Hematopoietic multipotent progenitor cell treated with erythropoietin and hydrocortisone succinate and interleukin-3 and kit ligand, for 17 days (in vitro differentiated cells): ENCODE measurements at regions not wholly inside any gene's neighbourhood (a gene's known extent, or its start where the extent isn't known, plus 50 kb on each side); places are given as distances from the start of the nearest gene placed in this dataset.

Experiments used
- DNase-seq: peaks from one replicate; pipeline ENCODE4 v3.0.0-alpha.2; 2015; ENCODE audit warnings: low spot score

DNA sequence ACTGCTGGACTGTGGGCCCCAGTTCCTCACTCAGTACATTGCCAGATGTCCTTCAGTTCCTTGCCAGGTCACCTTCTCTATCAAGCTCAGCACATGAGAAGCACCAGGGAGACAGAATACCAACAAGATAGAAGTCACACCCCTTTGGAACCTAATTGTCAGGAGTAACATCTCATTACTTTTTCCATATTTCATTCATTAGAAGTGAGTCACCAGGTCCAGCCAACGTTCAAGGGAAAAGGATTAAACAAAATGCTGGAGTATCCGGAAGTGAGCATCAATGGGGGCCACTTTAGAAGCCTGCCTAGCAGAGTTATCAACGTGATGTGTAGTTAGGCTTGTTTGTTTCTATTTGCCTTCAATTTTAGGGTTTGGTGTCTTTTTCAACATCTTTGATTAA is 569.3 kb downstream of the MIAT start:
- no peak for DNase-seq

DNA sequence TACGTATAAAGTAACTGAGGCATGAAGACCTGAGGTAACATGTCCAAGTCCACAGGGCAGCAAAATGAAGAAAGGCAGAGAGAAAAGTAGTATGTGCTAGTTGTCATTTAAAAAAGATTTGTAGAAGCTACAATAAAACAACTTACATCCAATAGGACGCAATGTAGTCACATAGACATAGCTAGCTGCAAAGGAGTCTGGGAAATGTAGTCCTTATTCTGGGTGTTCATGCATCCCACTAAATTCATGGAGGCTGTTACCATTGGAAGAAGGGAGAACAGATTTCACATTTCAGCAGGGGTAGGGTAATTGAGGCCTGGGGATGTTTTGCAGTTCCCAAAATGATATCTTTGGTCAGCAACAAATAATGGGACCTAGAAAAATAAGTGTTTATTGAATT is 571.4 kb downstream of the MIAT start:
- DNase-seq: no peak

DNA sequence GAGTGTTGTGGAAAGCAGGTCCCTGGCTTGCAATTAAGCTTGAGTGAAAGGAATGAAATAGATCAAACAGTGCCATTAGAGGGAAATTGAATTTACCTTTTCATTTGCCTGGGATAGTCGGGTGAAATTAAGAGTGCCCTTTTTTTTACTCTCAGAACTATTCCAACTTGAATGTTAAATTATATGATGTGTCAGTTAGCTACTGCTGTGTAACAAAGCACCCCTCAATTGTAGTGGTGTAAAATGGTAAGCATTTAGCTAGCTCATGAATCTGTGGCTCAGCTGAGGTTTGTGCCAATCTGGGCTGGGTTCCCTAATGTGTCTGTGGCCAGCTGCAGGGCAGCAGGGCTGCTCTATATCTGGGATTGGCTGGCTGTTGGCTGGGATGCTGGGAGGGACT is 571.4 kb downstream of the MN1 start:
- DNase-seq: no peak

DNA sequence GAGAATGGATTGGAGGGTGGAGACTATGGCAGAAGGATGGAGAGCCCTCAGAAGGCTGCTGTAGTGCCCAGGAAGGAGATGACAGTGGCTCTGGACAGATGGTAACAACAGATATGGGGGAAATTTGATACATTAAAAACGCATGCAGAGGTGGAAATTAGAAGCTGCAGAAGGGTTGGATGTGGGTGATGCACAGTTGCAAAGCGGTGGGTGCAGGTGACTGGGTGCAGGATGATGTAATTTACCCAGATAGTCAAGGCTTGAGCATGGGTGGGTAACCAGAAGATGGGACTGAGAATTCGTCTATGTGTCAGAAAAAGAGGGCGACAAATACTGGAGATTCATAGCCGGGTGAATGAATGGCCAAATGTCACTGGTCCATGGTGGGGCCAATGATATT is 570.3 kb downstream of the MN1 start:
- DNase-seq: no peak

DNA sequence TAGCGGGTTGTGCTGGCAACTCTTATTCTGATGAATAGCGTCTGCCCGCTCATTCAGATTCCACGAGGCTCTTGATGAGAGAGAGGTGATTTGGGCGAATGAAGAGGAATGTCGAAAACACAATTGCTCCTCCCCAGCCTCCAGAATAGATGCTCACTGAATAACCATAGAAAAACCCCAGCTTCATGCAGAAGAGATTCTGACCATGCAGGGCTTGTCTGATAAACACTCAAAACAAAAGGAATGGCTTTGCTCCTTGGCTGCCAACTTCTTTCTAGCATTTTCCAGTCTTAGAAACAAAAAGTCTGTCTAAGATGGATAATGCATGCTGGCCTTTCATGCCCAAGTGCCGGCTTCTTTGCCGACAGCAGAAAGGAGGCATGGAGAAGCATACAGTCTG is 569.5 kb downstream of the MN1 start:
- no peak for DNase-seq

DNA sequence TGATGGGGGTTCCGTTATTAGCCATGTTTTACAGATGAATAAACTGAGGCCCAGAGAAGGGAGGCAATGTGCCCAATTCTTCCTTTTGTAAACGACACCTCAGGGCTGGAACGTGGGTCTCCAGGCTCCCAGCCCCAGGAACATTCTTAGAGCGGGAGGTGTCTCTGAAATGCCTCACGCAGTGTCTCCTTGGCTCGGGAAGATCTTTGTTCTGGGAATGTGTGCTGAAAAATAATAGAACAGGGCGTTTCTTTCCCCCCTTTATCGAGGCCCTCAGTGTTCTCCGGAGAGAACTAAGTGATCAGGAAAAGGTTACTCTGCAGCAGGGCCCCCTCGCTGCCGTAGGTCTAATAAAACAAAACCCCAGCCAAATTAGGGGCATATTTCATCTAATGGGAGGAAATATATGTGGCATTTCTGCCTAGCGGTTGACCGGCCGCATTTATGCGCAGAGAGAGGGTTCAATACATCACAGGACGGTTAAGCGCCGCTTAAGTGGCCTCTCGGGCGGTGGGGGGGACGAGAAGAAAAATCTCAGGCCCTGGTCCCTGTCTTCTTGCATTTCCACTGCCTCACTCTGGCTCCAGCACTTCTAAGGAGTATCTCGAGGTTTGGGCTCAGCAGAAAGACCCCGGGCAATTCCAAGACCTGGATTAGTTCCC is 564.3 kb downstream of the MN1 start:
- DNase-seq: no peak

DNA sequence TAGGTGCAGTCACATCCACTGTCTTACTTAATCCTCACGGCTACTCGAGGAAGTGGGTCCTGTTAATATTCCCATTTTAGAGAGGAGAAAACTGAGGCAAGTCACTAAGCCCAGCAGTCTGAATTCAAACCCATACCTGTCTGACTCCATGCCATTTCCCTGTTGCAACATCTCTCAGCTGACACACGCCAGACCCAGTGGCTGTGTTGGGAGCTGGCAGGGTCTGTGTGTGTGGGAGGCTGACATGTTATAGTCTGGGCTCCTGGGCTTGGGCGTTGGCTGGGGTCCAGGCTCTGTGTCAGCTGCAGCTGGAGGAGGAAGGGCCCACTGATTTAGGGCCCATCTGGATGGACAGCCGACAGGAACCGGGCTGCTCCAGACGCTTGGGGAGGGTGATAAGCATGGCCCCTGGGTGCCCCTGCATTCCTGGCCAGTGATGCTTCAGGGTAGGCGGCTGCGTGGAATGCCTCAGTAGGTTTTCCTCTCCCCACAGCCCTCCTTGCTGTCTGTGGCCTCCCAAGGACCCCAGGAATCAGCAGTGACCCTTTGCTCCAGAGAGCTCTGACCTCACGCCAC is 562.5 kb downstream of the MN1 start:
- DNase-seq: no peak

DNA sequence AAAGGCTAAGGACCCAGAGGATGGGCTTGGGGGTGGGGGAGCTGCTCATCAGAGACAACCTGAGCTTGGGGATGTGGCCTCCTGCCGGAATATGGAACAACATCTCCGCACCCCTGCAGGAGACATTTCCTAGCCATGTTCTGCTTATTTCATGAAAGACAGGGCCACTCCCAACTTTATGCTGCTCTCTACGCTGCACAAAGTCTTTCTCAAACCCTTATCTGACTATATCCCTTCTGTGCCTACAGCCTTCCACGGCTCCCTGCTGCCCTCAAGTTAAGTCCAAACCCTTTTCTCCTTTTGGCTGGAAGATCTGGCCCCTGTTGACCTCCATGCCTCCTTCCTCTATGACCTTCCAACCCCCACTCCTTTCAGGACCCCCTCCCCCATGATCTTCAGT is 562.0 kb downstream of the MN1 start:
- no peak for DNase-seq

DNA sequence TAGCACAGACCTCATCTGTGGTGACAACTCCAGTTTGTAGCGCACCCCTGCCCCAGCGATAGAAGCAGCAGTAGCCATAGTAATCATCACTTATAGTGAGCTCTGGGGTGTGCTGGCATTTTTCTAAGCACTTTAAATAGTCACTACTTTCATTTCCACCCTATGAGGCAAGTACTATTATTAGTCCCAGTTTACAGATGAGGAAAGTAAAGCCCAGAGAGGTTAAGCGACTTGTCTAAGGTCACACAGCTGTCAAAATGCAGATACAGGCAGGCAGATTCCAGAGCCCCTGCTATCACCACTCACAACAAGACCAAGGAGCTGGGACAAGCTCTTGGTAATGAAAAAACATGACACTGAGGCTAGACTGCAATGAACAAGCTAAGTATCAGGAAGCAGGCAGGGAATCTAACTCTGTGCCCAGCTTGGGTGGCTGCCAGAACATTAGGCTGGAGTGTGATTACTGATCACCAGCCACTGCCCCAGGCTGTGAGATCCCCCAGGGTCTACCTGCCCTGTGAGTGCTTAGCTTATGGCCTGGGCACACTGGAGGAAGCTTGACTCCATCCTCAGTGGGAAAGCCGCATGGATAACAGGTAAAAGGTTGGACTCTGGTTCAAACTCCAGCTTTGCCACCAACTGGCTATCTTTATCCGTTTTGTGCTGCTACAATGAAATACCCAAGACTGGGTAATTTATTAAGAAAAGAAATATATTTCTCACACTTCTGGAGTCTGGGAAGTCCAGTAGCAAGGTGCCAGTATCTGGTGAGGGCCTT is 561.1 kb downstream of the MN1 start:
- no peak for DNase-seq

DNA sequence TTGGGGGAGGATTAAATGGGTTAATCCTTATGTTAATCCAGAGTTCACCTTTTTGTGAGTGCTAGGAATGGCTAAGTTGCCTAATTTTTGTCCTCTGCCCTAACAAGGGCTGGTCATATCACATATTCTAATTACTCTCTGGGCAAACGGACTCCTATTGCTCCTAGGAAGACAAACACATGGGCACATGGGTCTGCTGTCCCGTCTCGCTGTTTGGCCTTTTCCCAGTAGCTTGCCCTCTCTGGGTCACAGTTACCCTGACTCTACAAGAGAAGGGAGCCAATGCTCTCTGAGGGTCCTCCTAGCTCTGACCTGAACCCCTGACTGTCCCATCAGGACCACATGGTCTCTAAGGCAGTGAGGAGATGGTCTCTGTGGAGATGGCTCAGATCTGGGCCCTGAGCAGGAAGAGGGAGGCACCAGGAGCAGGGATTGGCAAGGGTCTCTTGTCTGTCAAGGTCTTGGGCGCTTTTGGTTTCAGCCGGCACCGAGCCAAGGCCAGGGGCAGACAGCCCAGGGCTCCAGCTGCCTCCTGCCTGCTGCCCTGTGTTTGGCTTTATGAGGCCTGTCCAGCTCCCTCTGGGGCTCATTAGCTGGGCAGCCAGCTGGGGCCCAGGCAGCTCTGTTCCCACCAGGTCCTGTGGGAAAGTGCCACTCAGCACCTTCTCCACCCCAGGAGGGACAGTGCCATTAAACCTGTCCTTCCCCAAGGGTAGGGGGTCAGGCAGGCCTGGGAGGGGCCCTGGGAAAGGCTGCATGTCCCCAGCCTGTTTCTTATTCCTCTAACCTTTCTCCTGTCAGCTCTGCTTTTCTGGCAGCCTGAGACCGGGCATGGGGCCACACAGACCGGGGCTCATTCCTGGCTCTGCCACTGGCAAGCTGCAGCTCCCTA is 559.9 kb downstream of the MN1 start:
- no peak for DNase-seq

DNA sequence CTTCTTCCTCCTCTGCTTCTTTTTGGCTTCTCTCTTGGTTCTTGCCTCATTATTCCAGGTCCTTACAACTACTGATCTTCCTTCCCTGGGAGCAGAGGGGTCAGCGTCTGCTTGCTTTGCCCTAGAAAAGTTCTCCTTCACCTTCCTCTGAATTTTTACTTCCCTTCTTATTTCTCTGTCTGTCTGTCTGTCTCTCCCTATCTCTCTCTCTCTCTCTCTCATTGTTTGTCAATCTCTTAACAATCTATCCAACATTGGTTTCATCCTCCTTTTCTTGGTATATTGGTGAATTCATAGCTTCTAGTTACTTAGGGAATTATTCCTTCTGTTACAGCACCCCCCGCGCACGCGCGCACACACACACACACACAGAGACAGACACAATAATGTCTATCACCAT is 559.1 kb downstream of the MN1 start:
- no peak for DNase-seq

DNA sequence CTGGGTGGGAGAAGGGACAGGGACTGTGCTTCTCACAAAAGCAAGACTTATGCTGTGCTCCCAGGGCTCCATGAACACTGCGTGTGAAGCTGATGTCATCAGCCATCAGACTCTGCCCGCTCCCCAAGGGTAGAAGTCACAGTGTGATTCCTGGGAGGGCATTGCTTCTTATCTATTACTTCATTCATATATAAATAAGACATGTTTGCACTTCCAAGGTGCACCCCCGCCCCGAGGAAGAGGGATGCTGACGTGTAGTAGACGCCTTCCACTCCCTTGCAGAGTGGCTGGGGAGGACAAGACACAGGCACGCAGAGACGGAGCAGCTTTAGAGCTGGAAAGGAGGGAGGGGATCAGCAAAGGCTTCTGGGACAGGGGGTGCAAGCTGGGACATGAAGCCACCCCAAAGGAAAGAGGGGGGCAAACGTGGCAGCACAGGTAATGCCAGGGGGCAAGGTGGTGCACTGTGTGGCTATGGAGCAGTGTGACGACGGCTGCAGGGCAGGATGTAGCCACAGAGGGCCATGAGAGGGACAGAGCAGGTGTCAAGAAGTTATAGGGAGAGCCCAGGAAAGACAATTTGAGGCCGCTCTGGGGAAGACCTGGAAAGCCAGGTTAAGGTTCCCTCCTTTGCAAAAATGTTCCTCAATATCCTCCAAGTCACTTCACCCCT is 558.5 kb downstream of the MN1 start:
- DNase-seq: no peak

DNA sequence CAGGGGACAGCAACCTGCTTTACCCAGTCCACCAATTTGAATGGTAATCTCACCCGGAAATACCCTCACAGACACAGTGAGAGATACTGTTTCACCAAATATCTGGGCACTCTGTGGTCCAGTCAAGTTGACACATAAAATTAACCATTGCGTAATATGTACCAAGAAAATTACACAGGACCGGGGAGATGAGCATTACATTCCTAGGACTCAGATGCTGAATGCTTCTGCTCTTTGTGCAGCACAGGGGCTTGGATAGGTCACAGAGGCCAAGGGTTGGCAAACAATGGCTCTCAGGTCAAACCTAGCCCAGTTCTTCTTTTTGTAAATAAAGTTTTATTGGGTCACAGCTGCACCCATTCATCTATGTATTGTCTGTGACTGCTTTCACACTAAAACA is 557.2 kb downstream of the MN1 start:
- DNase-seq: no peak

DNA sequence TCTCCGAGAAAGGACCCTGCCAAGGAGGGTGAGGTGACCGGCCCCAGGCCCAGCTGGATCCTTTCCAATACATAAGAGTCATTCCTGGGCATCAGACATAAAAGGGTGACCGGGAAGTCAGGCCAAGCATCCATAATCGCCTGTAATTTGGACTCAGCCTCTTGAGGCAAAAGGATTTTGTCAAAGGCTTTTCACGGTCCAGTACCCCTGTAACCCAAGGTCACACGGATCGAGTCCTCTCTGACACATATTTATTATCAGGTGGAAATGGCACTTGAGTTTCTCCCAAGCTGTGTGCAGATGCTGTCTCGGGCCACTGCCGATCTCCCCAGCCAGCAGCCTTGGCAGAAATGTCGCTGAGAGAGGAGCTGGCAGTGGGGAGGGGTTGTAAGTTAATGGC is 556.5 kb downstream of the MN1 start:
- no peak for DNase-seq

DNA sequence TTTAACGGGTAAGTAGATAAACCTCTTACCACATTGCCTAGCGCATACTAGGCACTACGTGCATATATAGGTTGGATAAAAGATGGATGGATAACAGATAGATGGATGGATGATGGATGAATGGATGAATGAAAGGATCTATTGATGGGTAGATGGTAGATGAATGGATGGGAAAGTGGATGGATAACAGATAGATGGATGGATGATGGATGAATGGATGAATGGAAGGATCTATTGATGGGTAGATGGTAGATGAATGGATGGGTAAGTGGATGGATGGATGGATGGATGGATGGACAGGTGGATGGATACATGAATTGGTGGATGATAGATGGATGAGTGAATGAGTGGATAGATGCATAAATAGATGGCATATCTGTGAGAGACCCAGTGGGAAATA is 555.0 kb downstream of the MN1 start:
- no peak for DNase-seq

DNA sequence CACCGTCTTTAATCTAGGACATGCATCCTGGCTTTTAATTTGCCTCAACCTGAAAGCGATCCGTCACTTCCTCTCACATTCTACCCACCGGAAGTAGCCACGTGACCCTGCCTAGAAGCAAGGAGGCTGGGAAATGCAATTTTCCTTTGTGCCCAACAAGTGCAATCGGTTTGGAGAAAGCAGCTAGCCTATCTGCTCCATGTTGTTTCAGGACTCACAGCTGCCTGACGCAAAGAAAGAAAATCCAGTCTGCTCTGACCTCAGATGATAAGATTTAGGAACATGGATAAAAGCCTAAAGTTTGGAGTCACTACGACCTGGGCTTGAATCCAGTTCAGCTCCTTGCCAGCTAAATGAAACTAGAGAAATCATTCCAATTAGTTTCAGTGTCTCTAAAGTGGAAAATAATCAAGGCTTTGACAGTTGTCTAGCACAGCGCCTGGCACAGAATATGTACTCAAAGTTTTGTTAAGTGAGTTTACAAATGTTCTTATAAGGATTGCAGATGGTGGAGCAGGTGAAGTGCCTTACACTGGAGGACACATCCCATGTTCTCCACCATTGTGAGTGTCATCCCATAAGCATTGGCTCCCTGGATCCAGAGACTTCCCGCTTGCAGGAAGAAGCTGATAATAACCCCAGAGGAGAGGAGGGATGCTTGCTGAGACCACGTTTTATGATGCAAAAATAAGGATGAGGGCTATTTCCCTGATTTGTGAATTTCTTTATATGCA is 553.7 kb downstream of the MN1 start:
- no peak for DNase-seq

DNA sequence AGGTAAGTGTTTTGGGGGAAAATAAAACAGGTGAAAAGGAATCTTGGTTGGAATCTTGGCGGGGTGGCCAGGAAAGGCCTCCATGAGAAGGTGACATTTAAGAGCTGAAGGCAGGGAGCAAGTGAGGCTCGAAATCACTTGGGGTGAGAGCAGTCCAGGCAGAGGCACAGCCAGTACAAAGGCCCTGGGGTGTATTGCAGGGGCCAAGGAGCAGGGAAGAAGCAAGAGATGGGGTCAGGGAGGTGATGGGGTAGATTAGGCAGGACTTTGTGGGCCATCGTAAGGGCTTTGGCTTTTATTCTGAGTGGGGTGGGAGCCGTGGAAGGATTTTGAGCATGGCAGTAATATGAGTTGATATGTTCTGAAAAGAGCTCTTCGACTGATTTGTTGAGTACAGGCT is 551.1 kb downstream of the MN1 start:
- no peak for DNase-seq

DNA sequence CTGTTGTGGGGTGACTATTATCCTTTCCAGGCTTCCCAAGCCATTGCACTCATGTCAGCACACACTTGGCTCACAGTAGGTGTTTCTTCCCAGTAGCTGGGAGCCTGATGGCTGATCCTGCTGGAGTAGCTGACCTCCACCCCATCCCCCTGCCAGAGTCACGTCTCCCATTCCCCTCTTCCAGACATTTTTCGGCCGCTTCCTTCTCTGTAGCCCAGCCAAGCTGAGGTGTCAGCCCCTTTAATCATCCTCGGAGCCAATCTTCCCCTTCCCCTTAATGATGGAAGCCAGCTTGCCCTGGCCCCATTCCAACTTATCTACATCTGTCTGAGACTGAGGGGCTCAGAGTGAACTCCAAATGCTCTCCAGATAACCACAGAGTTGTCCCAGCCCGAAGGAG is 550.7 kb downstream of the MN1 start:
- no peak for DNase-seq

DNA sequence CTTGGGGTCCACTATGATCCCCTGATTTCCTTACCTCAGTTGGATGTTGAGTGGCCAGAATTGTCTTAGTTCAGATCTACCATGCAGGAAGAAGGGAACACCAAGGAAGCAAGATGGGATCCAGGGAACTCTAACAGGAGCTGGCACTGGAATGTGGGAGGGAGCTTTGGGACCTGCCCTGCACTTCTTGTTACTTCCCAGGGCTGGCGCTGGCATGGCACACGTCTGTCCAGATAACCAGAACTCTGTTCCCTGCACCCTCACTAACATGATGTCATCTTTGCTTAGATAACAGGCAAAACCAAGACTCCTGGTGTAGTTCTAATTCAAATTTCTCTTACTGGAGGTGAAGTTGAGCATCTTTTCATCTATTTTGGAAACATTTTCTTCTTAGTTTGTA is 550.0 kb downstream of the MN1 start:
- DNase-seq: no peak

DNA sequence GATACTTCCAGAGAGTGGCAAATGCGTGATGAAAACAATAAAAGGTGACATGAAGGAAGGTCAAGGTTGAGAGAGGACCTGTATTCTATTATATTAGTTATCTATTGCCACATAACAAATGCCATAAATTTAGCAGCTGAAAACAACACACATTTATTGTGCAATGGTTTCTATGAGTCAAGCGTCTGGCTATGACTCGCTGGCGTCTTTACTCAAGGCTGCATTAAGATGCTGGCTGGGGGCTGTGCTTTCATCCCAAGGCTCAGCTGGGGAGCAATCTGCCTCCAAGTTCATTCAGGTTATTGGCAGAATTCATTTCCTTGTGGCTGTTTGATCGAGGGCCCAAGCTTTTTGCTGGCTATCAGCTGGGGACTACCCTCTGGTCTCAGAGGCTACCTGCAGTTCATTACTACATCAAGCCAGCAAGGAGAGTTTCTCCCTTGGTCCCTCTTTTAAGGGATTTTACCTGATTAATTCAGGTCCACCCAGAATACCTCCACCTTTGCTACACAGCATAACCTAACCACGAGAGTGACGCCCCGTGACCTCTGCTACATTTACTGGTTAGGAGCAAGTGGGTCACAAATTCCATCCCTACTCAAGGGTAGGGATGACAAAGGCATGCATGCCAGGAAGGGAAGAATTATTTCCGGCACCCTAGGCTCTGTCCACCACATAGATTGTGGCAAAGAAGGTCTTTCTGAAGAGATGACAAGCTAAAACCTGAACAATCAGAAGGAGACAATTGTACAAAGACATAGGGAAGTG is 549.1 kb downstream of the MN1 start:
- no peak for DNase-seq
